NCI-H128 (cell line): ENCODE measurements at regions not wholly inside any gene's neighbourhood (a gene's known extent, or its start where the extent isn't known, plus 50 kb on each side); places are given as distances from the start of the nearest gene placed in this dataset.
"Not testable (repeated sequence)": the region's sequence is repeated elsewhere in the genome, so short reads cannot be mapped to it uniquely, and the experiment has no call there.

Experiments used
- DNase-seq: peaks from one replicate; lab custom pipeline; 2025; ENCODE audit not compliant: unreplicated experiment; lab: John Stamatoyannopoulos, UW

- DNase-seq: no peak
Measured at GRCh38 chr5:92734211-92734940, 846.6 kb downstream of the NR2F1-AS1 start.

- no peak for DNase-seq
Measured at GRCh38 chr5:92730486-92730885, 850.5 kb downstream of the NR2F1-AS1 start.

GRCh38 chr5:92729088-92729487 is 851.9 kb downstream of the NR2F1-AS1 start:
- DNase-seq: no peak

DNA sequence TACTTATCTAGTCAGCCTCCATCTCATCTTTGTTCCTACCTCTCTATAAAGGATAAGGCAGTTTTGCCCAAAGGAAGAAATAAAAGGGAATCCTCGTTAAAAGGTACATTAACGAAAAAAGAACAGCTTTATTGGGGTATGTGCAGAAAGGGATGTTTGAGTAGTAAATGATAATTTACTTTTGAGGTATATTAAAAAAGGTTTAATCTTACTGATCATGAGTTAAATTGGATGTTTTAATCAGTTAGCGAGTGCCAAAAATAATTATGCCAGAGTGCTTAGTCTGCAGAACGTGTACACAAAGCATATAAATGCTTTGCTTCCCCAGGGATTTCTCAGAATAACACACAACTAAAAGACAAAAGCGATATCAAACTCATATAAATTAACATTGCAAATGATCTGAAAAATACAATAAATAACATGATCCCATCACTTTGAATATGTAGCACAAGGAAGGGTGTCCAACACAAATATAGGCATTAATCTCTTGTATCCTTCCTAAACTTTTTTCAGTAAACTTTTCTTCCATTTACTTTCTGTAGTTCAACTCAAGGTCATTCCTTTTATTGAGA is 865.0 kb downstream of the NR2F1-AS1 start:
- no peak for DNase-seq

DNA sequence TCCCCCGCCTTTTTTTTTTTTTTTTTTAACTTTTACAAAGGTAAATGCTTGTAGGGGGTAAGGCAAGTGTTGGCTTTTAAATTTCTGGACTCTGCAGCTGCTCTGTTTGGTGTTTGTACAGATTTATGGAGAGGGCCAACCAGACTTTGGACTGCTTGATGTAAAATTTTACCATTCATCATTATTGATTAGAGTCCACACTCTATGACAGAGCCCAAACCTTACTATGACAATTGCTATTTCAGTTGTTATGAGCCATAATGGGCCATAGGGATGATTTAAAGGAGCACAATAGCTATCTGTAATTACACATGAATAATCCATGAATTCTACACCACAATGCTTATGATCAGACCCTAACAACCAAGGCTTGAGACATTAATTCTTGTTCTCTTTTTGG is 867.2 kb downstream of the NR2F1-AS1 start:
- no peak for DNase-seq

GRCh38 chr5:92713335-92713743 is 867.7 kb downstream of the NR2F1-AS1 start:
- DNase-seq: no peak

DNA sequence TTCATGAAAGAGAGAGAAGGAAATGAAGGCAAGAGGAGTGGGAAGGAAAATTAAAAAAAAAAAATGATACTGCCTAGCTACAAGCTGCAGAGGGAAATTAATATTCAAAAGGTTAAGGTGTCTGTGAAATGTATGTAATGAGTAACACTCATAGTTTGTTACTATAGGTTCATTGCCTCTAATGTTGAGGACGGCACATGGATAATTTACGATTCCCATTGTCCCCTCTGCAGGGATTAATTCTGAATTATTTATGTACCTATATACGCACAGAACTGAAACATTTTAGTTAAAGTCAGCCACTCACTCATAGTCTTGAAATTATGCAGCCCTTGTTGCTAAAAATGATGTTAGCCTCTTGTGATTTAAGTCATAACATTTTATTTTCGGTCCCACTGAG is 869.1 kb downstream of the NR2F1-AS1 start:
- DNase-seq: no peak

DNA sequence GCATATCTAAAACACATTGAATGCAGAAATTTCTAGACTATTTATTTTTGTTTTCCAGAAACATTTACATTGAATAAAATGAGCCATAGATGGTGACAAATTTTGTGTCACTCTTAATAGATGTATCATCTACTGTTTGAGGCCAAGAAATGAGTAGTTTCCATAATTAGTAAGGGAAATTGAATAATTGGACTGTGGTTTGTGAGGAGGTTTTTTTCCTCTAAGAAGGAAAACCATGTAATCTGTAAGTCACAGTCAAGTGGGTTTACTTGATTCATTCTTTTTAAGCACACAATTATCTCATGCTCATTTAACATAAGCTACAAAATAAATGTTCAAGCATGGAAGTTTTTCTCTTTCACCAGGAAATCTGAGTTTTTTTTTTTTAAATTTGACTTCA is 876.4 kb downstream of the NR2F1-AS1 start:
- no peak for DNase-seq

DNA sequence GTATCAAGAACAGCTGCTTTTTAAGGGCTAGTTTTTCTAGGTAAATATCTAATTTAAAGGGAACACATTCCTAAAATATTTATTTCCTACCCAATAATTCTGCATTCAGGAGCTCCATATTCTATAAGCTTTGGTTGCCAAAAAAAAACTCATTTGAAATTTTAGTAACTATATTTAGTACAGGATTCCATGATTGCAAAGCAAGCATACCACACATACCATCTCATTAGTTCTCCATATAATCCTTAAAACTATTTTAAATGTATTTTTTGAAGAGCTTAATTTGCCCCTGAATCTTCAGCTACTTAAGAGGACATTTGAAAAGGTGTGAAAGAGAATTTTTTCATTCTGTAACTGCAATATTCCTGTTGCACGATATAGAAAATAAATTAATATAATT is 877.0 kb downstream of the NR2F1-AS1 start:
- DNase-seq: no peak

- DNase-seq: no peak
Measured at GRCh38 chr5:92695123-92696003, 885.7 kb downstream of the NR2F1-AS1 start.

- DNase-seq: no peak
Measured at GRCh38 chr5:92694067-92694466, 887.0 kb downstream of the NR2F1-AS1 start.

GRCh38 chr5:92691955-92692354 is 889.1 kb downstream of the NR2F1-AS1 start:
- not testable (repeated sequence) for DNase-seq

DNA sequence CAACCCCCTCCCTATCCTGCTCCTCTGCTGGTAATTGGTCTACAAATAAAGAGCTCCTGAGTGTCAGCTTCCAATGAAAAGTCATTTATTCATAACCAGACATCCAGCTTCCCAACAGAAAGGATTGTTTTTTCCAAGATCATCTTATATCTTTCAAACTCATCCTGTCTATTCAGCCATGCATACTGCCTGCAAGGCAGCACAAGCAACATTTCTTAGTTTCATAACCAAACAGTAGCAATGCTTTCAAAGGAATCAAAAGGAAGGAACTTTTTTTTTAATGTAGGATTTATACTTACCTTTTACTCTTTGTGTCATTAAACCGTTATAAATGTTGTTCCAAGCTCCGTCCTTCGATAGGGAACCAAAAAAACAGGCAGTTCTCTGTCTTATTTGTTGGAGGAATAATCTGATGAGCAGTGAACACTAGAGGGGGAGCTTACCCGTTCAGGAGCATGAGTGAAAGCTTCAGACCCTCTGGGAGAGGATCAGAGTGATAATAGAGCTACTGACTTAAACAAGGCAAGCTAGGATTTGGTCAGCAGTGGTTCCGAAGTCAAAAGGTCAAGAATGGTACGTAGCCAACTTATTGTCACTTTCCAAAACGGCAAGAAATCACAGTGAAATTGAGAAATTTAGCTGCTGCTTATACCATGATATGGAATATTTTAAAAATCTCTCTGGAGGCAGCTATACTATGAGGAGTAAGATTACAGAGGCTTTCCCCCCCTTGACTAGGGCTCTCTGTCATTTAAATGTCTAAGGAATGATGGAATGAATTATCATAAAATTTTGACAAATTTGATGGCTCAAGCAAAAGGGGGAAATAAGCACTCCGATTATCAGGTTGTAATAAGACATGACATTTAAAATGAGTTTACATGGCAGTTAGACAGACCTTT is 892.9 kb downstream of the NR2F1-AS1 start:
- DNase-seq: no peak

GRCh38 chr5:92678640-92679039 is 902.4 kb downstream of the NR2F1-AS1 start:
- DNase-seq: no peak

DNA sequence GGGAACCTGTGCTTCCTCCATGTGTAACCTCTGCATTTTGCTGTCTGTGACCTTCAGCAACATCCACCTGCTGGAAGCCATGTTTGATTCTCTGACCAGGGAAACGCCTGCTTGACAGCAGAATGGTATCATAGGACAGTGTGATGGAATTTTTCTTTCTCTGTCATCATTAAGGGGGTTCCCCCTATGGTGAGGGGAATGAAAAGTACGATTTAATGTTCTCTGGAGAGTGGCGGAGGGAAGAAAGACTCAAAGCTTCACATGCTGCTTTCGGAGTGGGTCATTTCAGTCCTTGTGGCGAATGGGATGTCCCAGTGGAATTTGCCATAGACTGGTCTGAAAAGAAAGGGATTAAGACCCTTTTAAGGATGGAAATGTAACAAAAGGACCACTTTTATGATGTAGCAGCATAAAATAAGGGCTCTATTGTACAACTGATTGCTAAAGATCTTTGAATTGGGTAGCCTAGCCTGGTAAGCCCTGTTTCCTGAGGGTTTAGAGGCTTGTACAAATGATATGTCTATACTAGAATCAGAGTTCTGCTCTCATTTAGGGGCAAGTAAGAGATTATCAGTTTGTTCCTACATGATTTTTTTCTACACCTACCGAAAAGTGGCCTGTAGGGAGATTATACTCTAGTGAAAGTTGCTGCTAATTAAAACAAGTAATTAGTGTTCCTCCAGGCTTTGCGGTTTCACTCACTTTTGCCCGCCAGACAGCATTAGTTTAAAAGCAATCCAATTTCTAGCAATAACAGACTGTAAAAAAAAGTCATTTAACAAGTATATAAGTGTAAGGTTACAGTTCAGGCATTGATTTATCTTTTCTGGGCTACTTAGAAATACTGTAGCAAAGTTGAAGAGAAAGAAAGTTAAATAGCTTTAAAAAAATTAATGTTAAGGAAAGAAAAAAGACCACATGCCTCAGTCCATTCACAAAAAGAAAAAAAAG is 904.5 kb downstream of the NR2F1-AS1 start:
- DNase-seq: no peak

DNA sequence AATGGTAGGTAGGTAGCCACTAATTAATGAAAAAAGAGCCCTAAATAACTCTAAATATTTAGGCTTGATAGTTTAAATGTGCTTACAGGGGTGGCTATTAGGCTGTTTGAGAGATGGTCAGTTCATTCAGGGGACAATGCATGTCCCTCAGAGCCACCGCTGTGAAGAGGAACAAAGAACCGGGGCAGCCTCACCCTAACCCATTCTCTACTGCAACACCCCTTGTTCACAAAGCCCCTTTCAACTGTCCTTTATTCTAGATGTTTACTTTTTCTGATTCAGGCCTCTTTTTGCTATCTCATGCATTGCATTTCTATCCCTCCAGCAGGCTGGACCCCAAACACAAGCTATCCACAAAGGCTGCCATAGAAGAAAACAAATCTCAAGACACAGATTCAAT is 906.7 kb downstream of the NR2F1-AS1 start:
- DNase-seq: no peak

GRCh38 chr5:92665506-92665905 is 915.5 kb downstream of the NR2F1-AS1 start:
- no peak for DNase-seq

GRCh38 chr5:92662741-92663140 is 918.3 kb downstream of the NR2F1-AS1 start:
- no peak for DNase-seq

DNA sequence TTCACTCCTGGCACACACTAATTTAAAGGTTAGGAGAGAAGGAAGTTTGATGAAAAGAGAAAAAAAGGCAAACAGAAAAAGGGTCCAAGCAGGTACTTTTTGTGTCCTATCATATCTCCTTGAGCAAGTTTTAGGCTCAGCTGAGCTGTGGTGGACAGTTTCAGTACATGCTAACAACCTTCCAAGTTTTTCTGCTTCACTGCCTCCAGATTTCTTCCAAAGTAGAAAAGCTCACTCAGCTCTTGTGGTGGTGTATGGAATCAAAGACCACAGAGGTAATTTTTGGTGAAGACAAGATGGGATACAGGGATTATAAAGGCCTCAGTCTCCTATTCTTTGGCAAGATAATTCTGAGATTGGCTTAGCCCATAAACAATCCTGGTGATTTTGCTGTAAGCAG is 921.8 kb downstream of the NR2F1-AS1 start:
- DNase-seq: no peak

DNA sequence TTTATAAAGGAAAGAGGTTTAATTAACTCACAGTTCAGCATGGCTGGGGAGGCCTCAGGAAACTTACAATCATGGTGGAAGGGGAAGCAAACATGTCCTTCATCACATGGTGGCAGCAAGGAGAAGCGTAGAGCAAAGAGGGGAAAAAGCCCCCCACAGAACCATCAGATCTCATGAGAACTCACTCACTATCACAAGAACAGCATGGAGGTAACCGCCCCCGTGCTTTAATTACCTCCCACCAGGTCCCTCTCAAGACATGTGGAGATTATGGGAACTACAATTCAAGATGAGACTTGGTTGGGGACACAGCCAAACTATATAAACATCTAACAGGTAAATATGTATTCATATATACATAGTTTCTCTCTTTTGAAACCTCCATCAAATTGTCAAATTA is 926.4 kb downstream of the NR2F1-AS1 start:
- DNase-seq: not testable (repeated sequence)
